Keratinocyte (primary cell): ENCODE measurements at regions not wholly inside any gene's neighbourhood (a gene's known extent, or its start where the extent isn't known, plus 50 kb on each side); places are given as distances from the start of the nearest gene placed in this dataset.
A peak's percentile ranks its signal among the peaks of the same experiment; 100 is the strongest.

Experiments
- DNase-seq: peaks from one replicate; pipeline ENCODE4 v3.0.0-alpha.2; 2011; ENCODE audit warnings: low read depth, missing footprints, low spot score
- FAIRE-seq: peaks from 2 replicates; lab custom pipeline; 2011; peaks lifted over from hg19 to GRCh38; lab: Jason Lieb, UNC
- H2AFZ ChIP-seq: 2 replicates; pipeline ENCODE4 v1.6.0; 2012; ENCODE audit warnings: low read length, control low read depth, inconsistent platforms; ENCODE audit not compliant: control insufficient read depth
- H3K27ac ChIP-seq: 2 replicates; pipeline ENCODE4 v1.5.1; 2011; ENCODE audit warnings: low read length; ENCODE audit not compliant: control insufficient read depth, insufficient read depth
- H3K27me3 ChIP-seq: 3 replicates; pipeline ENCODE4 v1.6.0; 2011; ENCODE audit warnings: low read length; ENCODE audit not compliant: control insufficient read depth, insufficient read depth; ENCODE audit errors: extremely low read depth
- H3K36me3 ChIP-seq, 2 experiments: 2 replicates in 1 of 2; 3 replicates in 1 of 2; pipeline ENCODE4 v1.5.1; 2011; ENCODE audit warnings: low read length in 2 of 2, mild to moderate bottlenecking in 1 of 2; ENCODE audit not compliant: control insufficient read depth in 2 of 2, insufficient read depth in 2 of 2; ENCODE audit errors: extremely low read depth in 1 of 2
- H3K4me1 ChIP-seq: 3 replicates; pipeline ENCODE4 v1.5.1; 2011; ENCODE audit warnings: low read length; ENCODE audit not compliant: control insufficient read depth, insufficient read depth; ENCODE audit errors: extremely low read depth
- H3K4me2 ChIP-seq: 3 replicates; pipeline ENCODE4 v1.6.0; 2011; ENCODE audit warnings: low read depth, low read length; ENCODE audit not compliant: control insufficient read depth, insufficient read depth; ENCODE audit errors: extremely low read depth
- H3K4me3 ChIP-seq, 3 experiments: fragments of 200-600 bp in 1 of 3; sonication (generic) in 1 of 3; 2 replicates in 2 of 3; 3 replicates in 1 of 3; pipeline ENCODE4 v1.5.1; 2011 to 2016; ENCODE audit warnings: low read length in 3 of 3, mild to moderate bottlenecking in 3 of 3, control low read depth in 2 of 3, inconsistent platforms in 1 of 3, low read depth in 1 of 3, mixed read lengths in 1 of 3, mixed run types in 1 of 3, moderate library complexity in 1 of 3; ENCODE audit not compliant: control insufficient read depth in 2 of 3, insufficient read depth in 2 of 3; ENCODE audit errors: extremely low read depth in 1 of 3
- H3K79me2 ChIP-seq: 2 replicates; pipeline ENCODE4 v1.6.0; 2012; ENCODE audit warnings: low read length; ENCODE audit not compliant: control insufficient read depth, insufficient read depth
- H3K9ac ChIP-seq: 3 replicates; pipeline ENCODE4 v1.6.0; 2011; ENCODE audit warnings: low read length; ENCODE audit not compliant: control insufficient read depth, insufficient read depth; ENCODE audit errors: extremely low read depth
- H3K9me1 ChIP-seq: 3 replicates; pipeline ENCODE4 v1.6.0; 2011; ENCODE audit warnings: low read length; ENCODE audit not compliant: control insufficient read depth, insufficient read depth; ENCODE audit errors: extremely low read depth
- H3K9me3 ChIP-seq: 2 replicates; pipeline ENCODE4 v1.5.1; 2012; ENCODE audit warnings: low read depth, low read length; ENCODE audit not compliant: control insufficient read depth
- H4K20me1 ChIP-seq: 3 replicates; pipeline ENCODE4 v1.6.0; 2011; ENCODE audit warnings: low read length; ENCODE audit not compliant: control insufficient read depth, insufficient read depth; ENCODE audit errors: extremely low read depth
- CTCF ChIP-seq, 3 experiments: IDR thresholded peaks in 1 of 3; conservative IDR thresholded peaks in 1 of 3; optimal IDR thresholded peaks in 1 of 3; 2 replicates in 2 of 3; 3 replicates in 1 of 3; pipeline versions ENCODE3 to v1.5.1; 2011; ENCODE audit warnings: low read length in 3 of 3, mild to moderate bottlenecking in 3 of 3, moderate library complexity in 2 of 3, control low read depth in 1 of 3, inconsistent platforms in 1 of 3; ENCODE audit not compliant: insufficient read depth in 2 of 3; ENCODE audit errors: extremely low read depth in 1 of 3
- EZH2 ChIP-seq: IDR thresholded peaks from one replicate; pipeline ENCODE4 v1.6.1; 2012; ENCODE audit warnings: inconsistent platforms, mild to moderate bottlenecking, low read length, moderate library complexity
- dilution Hi-C: fragments of 300-500 bp; cut with MboI; formaldehyde crosslinking; loops from one replicate; pipeline ENCODE4 v1.7.0; 2020; ENCODE audit warnings: low sequenced_read_pairs; ENCODE audit not compliant: extremely low pct_ligation_motif_present

GRCh38 chr10:2083591-2083990 lies 346.3 kb upstream of the ADARB2 start:
- H3K4me1 ChIP-seq: no peaks in the 10 kb centered on the region
- no peak overlapping the region for H3K4me2 ChIP-seq
- H3K27ac ChIP-seq: no peak overlapping the region
- no peaks in the 10 kb centered on the region for H3K9me1 ChIP-seq
- TF ChIP-seq CTCF (optimal IDR thresholded peaks at IDR 0.05 in 1 of 3, IDR thresholded peaks at IDR 0.05 in 1 of 3, conservative IDR thresholded peaks at IDR 0.05 in 1 of 3; ENCODE audit: extremely low read depth in 1 of 3, insufficient read depth in 2 of 3, low read length in 3 of 3) (no peak), EZH2 (no peak)
- H3K9me3 ChIP-seq: no peaks in the 10 kb centered on the region
- no peak overlapping the region for H3K4me3 ChIP-seq
- dilution Hi-C loops: no loop called here
- no peaks in the 10 kb centered on the region for H4K20me1 ChIP-seq
- H3K36me3 ChIP-seq: no peaks in the 10 kb centered on the region
- no peaks in the 10 kb centered on the region for H3K27me3 ChIP-seq
- no peak for FAIRE-seq
- no peaks in the 10 kb centered on the region for H3K79me2 ChIP-seq
- no peak for DNase-seq
- no peak overlapping the region for H3K9ac ChIP-seq
- H2AFZ ChIP-seq: no peak overlapping the region

- FAIRE-seq (no peak), DNase-seq (no peak)
- no peaks in the 10 kb centered on the region for H3K79me2 ChIP-seq
- no peak overlapping the region for H3K4me2 ChIP-seq
- H3K9me3 ChIP-seq: no peaks in the 10 kb centered on the region
- no peaks in the 10 kb centered on the region for H3K27me3 ChIP-seq
- H3K27ac ChIP-seq: no peak overlapping the region
- H3K4me3 ChIP-seq: no peak overlapping the region
- H3K9ac ChIP-seq: no peak overlapping the region
- no peaks in the 10 kb centered on the region for H3K36me3 ChIP-seq
- dilution Hi-C loops: no loop called here
- no peaks in the 10 kb centered on the region for H3K4me1 ChIP-seq
- no peaks in the 10 kb centered on the region for H4K20me1 ChIP-seq
- TF ChIP-seq EZH2 (no peak), CTCF (optimal IDR thresholded peaks at IDR 0.05 in 1 of 3, IDR thresholded peaks at IDR 0.05 in 1 of 3, conservative IDR thresholded peaks at IDR 0.05 in 1 of 3; ENCODE audit: extremely low read depth in 1 of 3, insufficient read depth in 2 of 3, low read length in 3 of 3) (peak in 1 of 3 experiments; percentile 6)
- H2AFZ ChIP-seq: no peak overlapping the region
- H3K9me1 ChIP-seq: no peaks in the 10 kb centered on the region
These were observed 344.2 kb upstream of the ADARB2 start for GRCh38 chr10:2081501-2081900.
